HCT116 (cell line): ENCODE measurements at regions not wholly inside any gene's neighbourhood (a gene's known extent, or its start where the extent isn't known, plus 50 kb on each side); places are given as distances from the start of the nearest gene placed in this dataset.

ENCODE experiments used
- ATAC-seq: fragments of 200-7000 bp; cut with Tn5 transposase; 2 replicates; pipeline ENCODE4 v1.9.1; 2020; ENCODE audit warnings: mild to moderate bottlenecking, moderate library complexity
- BruUV-seq: library from RNA; stranded (reverse); fragments of 400-500 nt; replicated peaks from 2 replicates; lab custom pipeline; 2021; lab: Mats Ljungman, UMichigan
- CTCF ChIA-PET: fragments of 300-600 bp; sonication (Branson Sonifier 250); formaldehyde crosslinking; loops from one replicate; lab custom pipeline; 2021; ENCODE audit warnings: antibody characterized with exemption; lab: Charles Lee
- POLR2A ChIA-PET: fragments of 300-600, 350-600 bp; sonication (Branson Sonifier 250); formaldehyde crosslinking; loops from one replicate; lab custom pipeline; 2021; ENCODE audit warnings: antibody characterized with exemption; lab: Charles Lee
- RAD21 ChIA-PET, 2 experiments: fragments of 300-600 bp; sonication (Branson Sonifier 250); formaldehyde crosslinking; loops; one replicate each; lab custom pipeline; 2023; ENCODE audit warnings: low total read pairs in 2 of 2; ENCODE audit not compliant: uncharacterized antibody in 2 of 2, unreplicated experiment in 2 of 2, low non-redundant PET in 1 of 2; lab: Charles Lee
- DNase-seq: peaks from one replicate; pipeline ENCODE4 v3.0.0-alpha.2; 2010; ENCODE audit warnings: low read depth, low spot score
- H2AFZ ChIP-seq: fragments of 200-600 bp; shearing (Covaris generic), sonication (generic); 2 replicates; pipeline ENCODE4 v1.6.1; 2017; ENCODE audit warnings: low read depth, mixed run types, mixed read lengths, antibody characterized with exemption, low read length; ENCODE audit not compliant: poor library complexity, severe bottlenecking
- H3K27ac ChIP-seq: 2 replicates; pipeline ENCODE4 v1.5.1; 2012; ENCODE audit warnings: low read depth, low read length
- H3K27me3 ChIP-seq: fragments of 200-600 bp; sonication (generic); 2 replicates; pipeline ENCODE4 v1.6.1; 2016; ENCODE audit warnings: mixed run types, low read length, mixed read lengths; ENCODE audit not compliant: insufficient read depth
- H3K36me3 ChIP-seq, 2 experiments: fragments of 200-500 bp in 1 of 2; fragments of 200-600 bp in 1 of 2; sonication (Bioruptor generic) in 1 of 2; sonication (generic) in 1 of 2; 2 replicates each; pipeline versions ENCODE4 v1.5.1 to v1.6.1; 2014 to 2016; ENCODE audit warnings: low read length in 2 of 2, inconsistent platforms in 1 of 2, mixed read lengths in 1 of 2, mixed run types in 1 of 2; ENCODE audit not compliant: insufficient read depth in 2 of 2, control insufficient read depth in 1 of 2
- H3K4me1 ChIP-seq, 2 experiments: fragments of 200-600 bp in 1 of 2; sonication (generic) in 1 of 2; 2 replicates each; pipeline versions ENCODE4 v1.5.1 to v1.6.1; 2012 to 2017; ENCODE audit warnings: low read length in 2 of 2, inconsistent platforms in 1 of 2, mild to moderate bottlenecking in 1 of 2, mixed read lengths in 1 of 2, mixed run types in 1 of 2, moderate library complexity in 1 of 2; ENCODE audit not compliant: insufficient read depth in 2 of 2, control insufficient read depth in 1 of 2
- H3K4me2 ChIP-seq: fragments of 200-600 bp; sonication (generic); 2 replicates; pipeline ENCODE4 v1.6.1; 2017; ENCODE audit warnings: mixed run types, low read length, mixed read lengths
- H3K4me3 ChIP-seq, 2 experiments: fragments of 200-600 bp in 1 of 2; sonication (generic) in 1 of 2; replicated peaks in 1 of 2; 2 replicates each; pipeline ENCODE4 v1.5.1; 2011 to 2016; ENCODE audit warnings: low read length in 2 of 2, control low read depth in 1 of 2, low read depth in 1 of 2, mild to moderate bottlenecking in 1 of 2, mixed read lengths in 1 of 2, mixed run types in 1 of 2
- H3K79me2 ChIP-seq: fragments of 200-600 bp; sonication (generic); 2 replicates; pipeline ENCODE4 v1.6.1; 2017; ENCODE audit warnings: mild to moderate bottlenecking, mixed run types, low read length, moderate library complexity, mixed read lengths; ENCODE audit not compliant: insufficient read depth
- H3K9ac ChIP-seq: fragments of 200-600 bp; sonication (generic); 2 replicates; pipeline ENCODE4 v1.6.1; 2016; ENCODE audit warnings: low read length, mixed read lengths
- H3K9me2 ChIP-seq: fragments of 200-600 bp; sonication (generic), shearing (Covaris generic); 2 replicates; pipeline ENCODE4 v1.6.1; 2017; ENCODE audit warnings: mixed run types, mild to moderate bottlenecking, moderate library complexity; ENCODE audit not compliant: insufficient read depth
- H3K9me3 ChIP-seq, 2 experiments: fragments of 200-500 bp in 1 of 2; fragments of 200-600 bp in 1 of 2; sonication (Bioruptor generic) in 1 of 2; sonication (generic) in 1 of 2; 2 replicates each; pipeline ENCODE4 v1.6.1; 2014 to 2017; ENCODE audit warnings: low read length in 2 of 2, mixed read lengths in 2 of 2, inconsistent platforms in 1 of 2, low read depth in 1 of 2, mild to moderate bottlenecking in 1 of 2, mixed run types in 1 of 2, moderate library complexity in 1 of 2; ENCODE audit not compliant: control insufficient read depth in 1 of 2, insufficient read depth in 1 of 2
- H4K20me1 ChIP-seq: fragments of 200-600 bp; sonication (generic), shearing (Covaris generic); 2 replicates; pipeline ENCODE4 v1.6.1; 2017; ENCODE audit warnings: mixed run types, mild to moderate bottlenecking, moderate library complexity; ENCODE audit not compliant: insufficient read depth
- CBX3 ChIP-seq: IDR thresholded peaks from 2 replicates; pipeline ENCODE4 v1.6.1; 2012; ENCODE audit warnings: low read depth
- CEBPB ChIP-seq: IDR thresholded peaks from 2 replicates; pipeline ENCODE4 v1.6.1; 2012; ENCODE audit warnings: low read depth
- CTCF ChIP-seq, 3 experiments: fragments of 200-600 bp in 1 of 3; sonication (generic) in 1 of 3; IDR thresholded peaks in 2 of 3; conservative IDR thresholded peaks in 1 of 3; 2 replicates each; pipeline ENCODE4 v1.5.1; 2012 to 2017; ENCODE audit warnings: low read depth in 2 of 3, low read length in 2 of 3, antibody characterized with exemption in 1 of 3, borderline replicate concordance in 1 of 3, control low read depth in 1 of 3, mild to moderate bottlenecking in 1 of 3, mixed read lengths in 1 of 3, mixed run types in 1 of 3, moderate library complexity in 1 of 3; ENCODE audit not compliant: insufficient read depth in 1 of 3
- EGR1 ChIP-seq: IDR thresholded peaks from 2 replicates; pipeline ENCODE4 v1.6.1; 2012; ENCODE audit warnings: low read depth
- ELF1 ChIP-seq: IDR thresholded peaks from 2 replicates; pipeline ENCODE4 v1.6.1; 2012; ENCODE audit warnings: low read depth, borderline replicate concordance
- EZH2 ChIP-seq: fragments of 200-600 bp; sonication (generic); IDR thresholded peaks from 2 replicates; pipeline ENCODE4 v1.6.1; 2017; ENCODE audit warnings: antibody characterized with exemption, mixed run types
- FOSL1 ChIP-seq: IDR thresholded peaks from 2 replicates; pipeline ENCODE4 v1.6.1; 2012; ENCODE audit warnings: low read depth
- POLR2A ChIP-seq: IDR thresholded peaks from 2 replicates; pipeline ENCODE4 v1.7.0; 2011; ENCODE audit warnings: borderline replicate concordance; ENCODE audit not compliant: insufficient read depth, insufficient read length; ENCODE audit errors: extremely low read depth
- RAD21 ChIP-seq: IDR thresholded peaks from 2 replicates; pipeline ENCODE4 v1.6.1; 2012; ENCODE audit warnings: low read depth, mild to moderate bottlenecking
- SIN3A ChIP-seq: IDR thresholded peaks from 2 replicates; pipeline ENCODE4 v1.6.1; 2012; ENCODE audit warnings: low read depth
- SRF ChIP-seq: IDR thresholded peaks from 2 replicates; pipeline ENCODE4 v1.6.1; 2012; ENCODE audit warnings: low read depth
- YY1 ChIP-seq: IDR thresholded peaks from 2 replicates; pipeline ENCODE4 v1.6.1; 2011; ENCODE audit warnings: low read length, low read depth, moderate library complexity, mild to moderate bottlenecking; ENCODE audit not compliant: insufficient replicate concordance; ENCODE audit errors: extremely low read depth
- ZNF274 ChIP-seq: fragments of 200-500 bp; sonication (Bioruptor generic); IDR thresholded peaks from 2 replicates; pipeline ENCODE4 v1.6.1; 2014; ENCODE audit warnings: mild to moderate bottlenecking, low read depth, low read length, inconsistent platforms
- intact Hi-C: fragments of 100-400 bp; cut with micrococcal nuclease; formaldehyde crosslinking; loops from 2 replicates; pipeline ENCODE4 v1.10.0; 2022
- TF ChIP-seq, protein P1 (sequence below): IDR thresholded peaks from 2 replicates; pipeline ENCODE4 v1.6.1; 2011; ENCODE audit warnings: mild to moderate bottlenecking, low read length, moderate library complexity; ENCODE audit not compliant: insufficient replicate concordance; ENCODE audit errors: extremely low read depth

- no peaks in the 10 kb centered on the region for H3K9me3 ChIP-seq
- H3K9me2 ChIP-seq: no peaks in the 10 kb centered on the region
- no peak overlapping the region for H3K9ac ChIP-seq
- no peak for TF ChIP-seq YY1
- no peak for TF ChIP-seq CEBPB
- no peak for TF ChIP-seq POLR2A
- CTCF ChIA-PET: no interaction called here
- H3K27me3 ChIP-seq: no peaks in the 10 kb centered on the region
- H3K4me1 ChIP-seq: no peaks in the 10 kb centered on the region
- H3K27ac ChIP-seq: no peak overlapping the region
- no peak overlapping the region for H2AFZ ChIP-seq
- intact Hi-C loops: no loop called here
- H3K79me2 ChIP-seq: no peaks in the 10 kb centered on the region
- BruUV-seq: no TSS peak
- H3K4me2 ChIP-seq: no peak overlapping the region
- H3K4me3 ChIP-seq: no peak overlapping the region
- ATAC-seq (no peak), DNase-seq (no peak)
- H3K36me3 ChIP-seq: no peaks in the 10 kb centered on the region
- POLR2A ChIA-PET: no interaction called here
- RAD21 ChIA-PET: no interaction called here
- no peaks in the 10 kb centered on the region for H4K20me1 ChIP-seq
Observed at GRCh38 chrX:5650904-5651303, 577.8 kb downstream of the NLGN4X start.

GRCh38 chrX:5648941-5649568 is 579.6 kb downstream of the NLGN4X start:
- no peak for ATAC-seq
- intact Hi-C loops: no loop called here
- ChIA-PET CTCF (no interaction called here), POLR2A (no interaction called here)
- Histone ChIP-seq H3K9me3 (no peaks in the 10 kb centered on the region), H3K9ac (no peak overlapping the region), H3K9me2 (no peaks in the 10 kb centered on the region), H3K27me3 (no peaks in the 10 kb centered on the region), H3K79me2 (no peaks in the 10 kb centered on the region)
- DNase-seq: no peak
- no TSS peak for BruUV-seq
- TF ChIP-seq SRF (no peak), CEBPB (no peak), SIN3A (no peak), CBX3 (no peak), ELF1 (no peak), ZNF274 (no peak), FOSL1 (no peak), EGR1 (no peak), RAD21 (no peak), CTCF (IDR thresholded peaks at IDR 0.05 in 2 of 3, conservative IDR thresholded peaks at IDR 0.05 in 1 of 3; ENCODE audit: borderline replicate concordance in 1 of 3, insufficient read depth in 1 of 3, low read depth in 2 of 3, low read length in 2 of 3) (no peak), EZH2 (no peak)
- TF ChIP-seq, protein P1, sequence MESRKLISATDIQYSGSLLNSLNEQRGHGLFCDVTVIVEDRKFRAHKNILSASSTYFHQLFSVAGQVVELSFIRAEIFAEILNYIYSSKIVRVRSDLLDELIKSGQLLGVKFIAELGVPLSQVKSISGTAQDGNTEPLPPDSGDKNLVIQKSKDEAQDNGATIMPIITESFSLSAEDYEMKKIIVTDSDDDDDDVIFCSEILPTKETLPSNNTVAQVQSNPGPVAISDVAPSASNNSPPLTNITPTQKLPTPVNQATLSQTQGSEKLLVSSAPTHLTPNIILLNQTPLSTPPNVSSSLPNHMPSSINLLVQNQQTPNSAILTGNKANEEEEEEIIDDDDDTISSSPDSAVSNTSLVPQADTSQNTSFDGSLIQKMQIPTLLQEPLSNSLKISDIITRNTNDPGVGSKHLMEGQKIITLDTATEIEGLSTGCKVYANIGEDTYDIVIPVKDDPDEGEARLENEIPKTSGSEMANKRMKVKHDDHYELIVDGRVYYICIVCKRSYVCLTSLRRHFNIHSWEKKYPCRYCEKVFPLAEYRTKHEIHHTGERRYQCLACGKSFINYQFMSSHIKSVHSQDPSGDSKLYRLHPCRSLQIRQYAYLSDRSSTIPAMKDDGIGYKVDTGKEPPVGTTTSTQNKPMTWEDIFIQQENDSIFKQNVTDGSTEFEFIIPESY: no peak
- TF ChIP-seq, all 23 proteins: peak for 0
- no peak overlapping the region for H2AFZ ChIP-seq
- H3K36me3 ChIP-seq: no peaks in the 10 kb centered on the region
- no peak overlapping the region for H3K4me2 ChIP-seq
- H3K4me3 ChIP-seq: no peak overlapping the region
- no peak overlapping the region for H3K27ac ChIP-seq
- RAD21 ChIA-PET: no interaction called here
- no peaks in the 10 kb centered on the region for H3K4me1 ChIP-seq
- H4K20me1 ChIP-seq: no peaks in the 10 kb centered on the region
